ENCODE measurements at regions not wholly inside any gene's neighbourhood (a gene's known extent, or its start where the extent isn't known, plus 50 kb on each side); places are given as distances from the start of the nearest gene placed in this dataset.

DNA sequence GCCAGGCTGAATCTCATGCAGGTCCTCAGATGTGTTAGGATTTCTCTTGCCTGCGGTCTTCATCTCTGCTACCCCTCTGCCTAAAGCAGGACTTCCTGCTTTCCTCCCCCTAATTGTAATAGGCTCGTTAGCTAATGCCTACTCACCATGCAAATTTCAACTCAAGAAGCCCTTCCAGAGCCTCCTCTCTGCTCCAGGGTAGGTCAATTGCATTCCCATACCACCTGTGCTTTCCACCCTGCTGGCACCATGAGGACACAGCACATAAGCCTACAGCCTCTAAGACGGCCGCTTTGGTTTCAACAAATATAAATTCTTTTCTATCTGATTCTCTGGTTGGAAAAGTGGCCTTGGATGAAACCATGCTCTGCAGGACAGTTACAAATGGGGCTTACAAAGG lies 93.9 kb downstream of the QDPR start:
- peaks cover 4% of the 10 kb centered on the region for H3K27me3 ChIP-seq (ENCODE audit: control insufficient read depth, low read length)

DNA sequence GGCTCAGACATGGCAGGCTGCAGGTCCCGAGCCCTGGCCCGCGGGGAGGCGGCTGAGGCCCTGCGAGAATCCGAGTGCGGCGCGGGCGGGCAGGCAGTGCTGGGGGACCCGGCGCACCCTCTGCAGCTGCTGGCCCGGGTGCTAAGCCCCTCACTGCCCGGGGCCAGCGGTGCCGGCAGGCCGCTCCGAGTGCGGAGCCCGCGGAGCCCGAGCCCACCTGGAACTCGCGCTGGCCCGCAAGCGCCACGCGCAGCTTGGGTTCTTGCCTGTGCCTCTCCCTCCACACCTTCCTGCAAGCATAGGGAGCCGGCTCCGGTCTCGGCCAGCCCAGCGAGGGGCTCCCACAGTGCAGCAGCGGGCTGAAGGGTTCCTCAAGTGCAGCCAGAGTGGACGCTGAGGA lies 97.5 kb downstream of the QDPR start:
- Histone ChIP-seq H3K4me1 (ENCODE audit: control insufficient read depth, low read length) (no peaks in the 10 kb centered on the region), H3K4me3 (ENCODE audit: low read length) (no peak overlapping the region), H3K27me3 (ENCODE audit: control insufficient read depth, low read length) (no peaks in the 10 kb centered on the region), H3K4me2 (ENCODE audit: low read length) (no peak overlapping the region), H3K36me3 (ENCODE audit: control insufficient read depth, low read length) (no peaks in the 10 kb centered on the region), H3K9me3 (ENCODE audit: control insufficient read depth, insufficient read depth, low read length) (no peaks in the 10 kb centered on the region; the same call in 1 of the 2 replicates), H3K79me2 (ENCODE audit: control insufficient read depth, low read length) (no peaks in the 10 kb centered on the region), H3F3A (ENCODE audit: control insufficient read depth, insufficient read depth) (no peaks in the 10 kb centered on the region), H3K9me2 (replicated peaks; ENCODE audit: control insufficient read depth, low read length) (no peaks in the 10 kb centered on the region), H4K20me1 (ENCODE audit: control insufficient read depth, insufficient read depth, low read depth, low read length) (no peaks in the 10 kb centered on the region), H3K27ac (ENCODE audit: low read depth, low read length) (no peak overlapping the region)
- TF ChIP-seq, protein P1, sequence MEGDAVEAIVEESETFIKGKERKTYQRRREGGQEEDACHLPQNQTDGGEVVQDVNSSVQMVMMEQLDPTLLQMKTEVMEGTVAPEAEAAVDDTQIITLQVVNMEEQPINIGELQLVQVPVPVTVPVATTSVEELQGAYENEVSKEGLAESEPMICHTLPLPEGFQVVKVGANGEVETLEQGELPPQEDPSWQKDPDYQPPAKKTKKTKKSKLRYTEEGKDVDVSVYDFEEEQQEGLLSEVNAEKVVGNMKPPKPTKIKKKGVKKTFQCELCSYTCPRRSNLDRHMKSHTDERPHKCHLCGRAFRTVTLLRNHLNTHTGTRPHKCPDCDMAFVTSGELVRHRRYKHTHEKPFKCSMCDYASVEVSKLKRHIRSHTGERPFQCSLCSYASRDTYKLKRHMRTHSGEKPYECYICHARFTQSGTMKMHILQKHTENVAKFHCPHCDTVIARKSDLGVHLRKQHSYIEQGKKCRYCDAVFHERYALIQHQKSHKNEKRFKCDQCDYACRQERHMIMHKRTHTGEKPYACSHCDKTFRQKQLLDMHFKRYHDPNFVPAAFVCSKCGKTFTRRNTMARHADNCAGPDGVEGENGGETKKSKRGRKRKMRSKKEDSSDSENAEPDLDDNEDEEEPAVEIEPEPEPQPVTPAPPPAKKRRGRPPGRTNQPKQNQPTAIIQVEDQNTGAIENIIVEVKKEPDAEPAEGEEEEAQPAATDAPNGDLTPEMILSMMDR (IDR thresholded peaks at IDR 0.05; ENCODE audit: low read depth, low read length, poor library complexity, severe bottlenecking), result no peak
- TF ChIP-seq EZH2phosphoT487 (IDR thresholded peaks at IDR 0.05; ENCODE audit: borderline replicate concordance, low read length), result no peak

More for the DNA sequence above, 93.9 kb downstream of the QDPR start:
- no peak overlapping the region for H3K4me2 ChIP-seq (ENCODE audit: low read length)
- H3K4me1 ChIP-seq (ENCODE audit: control insufficient read depth, low read length), result no peaks in the 10 kb centered on the region
- H3F3A ChIP-seq (ENCODE audit: control insufficient read depth, insufficient read depth), result no peaks in the 10 kb centered on the region
- no peaks in the 10 kb centered on the region for H3K9me2 ChIP-seq (replicated peaks; ENCODE audit: control insufficient read depth, low read length)
- no peaks in the 10 kb centered on the region; the same call in 1 of the 2 replicates for H3K9me3 ChIP-seq (ENCODE audit: control insufficient read depth, insufficient read depth, low read length)
- no peaks in the 10 kb centered on the region for H3K36me3 ChIP-seq (ENCODE audit: control insufficient read depth, low read length)
- H3K4me3 ChIP-seq (ENCODE audit: low read length), result no peak overlapping the region
- TF ChIP-seq, protein P1 (IDR thresholded peaks at IDR 0.05; ENCODE audit: low read depth, low read length, poor library complexity, severe bottlenecking), result no peak
- no peak overlapping the region for H3K27ac ChIP-seq (ENCODE audit: low read depth, low read length)
- no peaks in the 10 kb centered on the region for H4K20me1 ChIP-seq (ENCODE audit: control insufficient read depth, insufficient read depth, low read depth, low read length)
- no peaks in the 10 kb centered on the region for H3K79me2 ChIP-seq (ENCODE audit: control insufficient read depth, low read length)

DNA sequence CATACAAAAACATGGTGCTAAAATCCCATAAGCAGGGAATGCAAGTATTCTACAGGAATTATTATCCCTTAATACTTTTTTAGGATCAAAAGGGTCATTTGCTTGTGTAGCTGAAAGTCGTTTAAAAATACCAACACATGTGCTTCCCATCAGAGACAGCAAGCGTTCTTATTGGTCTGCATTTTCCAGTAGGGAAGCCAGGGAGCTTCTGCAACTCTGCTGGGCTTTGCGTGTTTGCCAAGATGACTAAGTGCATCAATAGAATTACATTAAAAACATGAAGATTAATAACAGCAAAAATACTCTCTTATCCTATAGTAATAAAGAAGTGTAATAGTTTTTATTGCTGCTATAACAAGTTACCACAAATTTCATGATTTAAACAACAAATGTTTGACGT lies 111.2 kb downstream of the QDPR start:
- Histone ChIP-seq H4K20me1 (ENCODE audit: control insufficient read depth, insufficient read depth, low read depth, low read length) (no peaks in the 10 kb centered on the region), H3K79me2 (ENCODE audit: control insufficient read depth, low read length) (no peaks in the 10 kb centered on the region), H3K27ac (ENCODE audit: low read depth, low read length) (no peak overlapping the region), H3K9me3 (ENCODE audit: control insufficient read depth, insufficient read depth, low read length) (no peaks in the 10 kb centered on the region), H3K9me2 (replicated peaks; ENCODE audit: control insufficient read depth, low read length) (no peaks in the 10 kb centered on the region), H3K4me1 (ENCODE audit: control insufficient read depth, low read length) (no peaks in the 10 kb centered on the region), H3K4me2 (ENCODE audit: low read length) (no peak overlapping the region), H3K4me3 (ENCODE audit: low read length) (no peak overlapping the region), H3K27me3 (ENCODE audit: control insufficient read depth, low read length) (peaks cover 3% of the 10 kb centered on the region; the same call in 1 of the 2 replicates), H3K36me3 (ENCODE audit: control insufficient read depth, low read length) (no peaks in the 10 kb centered on the region), H3F3A (ENCODE audit: control insufficient read depth, insufficient read depth) (no peaks in the 10 kb centered on the region)
- TF ChIP-seq EZH2phosphoT487 (IDR thresholded peaks at IDR 0.05; ENCODE audit: borderline replicate concordance, low read length), result no peak
- TF ChIP-seq, protein P1 (IDR thresholded peaks at IDR 0.05; ENCODE audit: low read depth, low read length, poor library complexity, severe bottlenecking), result no peak

DNA sequence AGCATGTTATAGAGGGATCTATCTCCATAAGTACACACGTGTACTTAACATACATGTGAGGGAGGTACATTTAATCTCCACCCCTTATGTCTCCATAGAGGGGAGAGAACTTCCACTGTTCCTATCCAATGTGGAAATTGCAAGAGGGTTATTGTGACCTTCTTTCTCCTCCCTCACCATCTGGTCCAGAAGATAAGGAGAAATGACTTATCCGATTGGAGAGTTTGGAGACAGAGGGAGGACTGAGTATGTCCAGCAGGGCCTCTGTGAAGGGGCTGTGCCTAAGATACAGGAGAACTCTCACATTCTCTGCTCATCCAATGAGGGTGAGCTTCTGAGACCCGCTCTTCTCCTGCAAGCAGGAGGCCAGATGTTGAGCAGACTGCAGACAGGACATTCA lies 113.1 kb downstream of the QDPR start:
- Histone ChIP-seq H3K4me3 (ENCODE audit: low read length) (no peak overlapping the region), H3K4me1 (ENCODE audit: control insufficient read depth, low read length) (no peaks in the 10 kb centered on the region), H3K9me2 (replicated peaks; ENCODE audit: control insufficient read depth, low read length) (no peaks in the 10 kb centered on the region), H3F3A (ENCODE audit: control insufficient read depth, insufficient read depth) (no peaks in the 10 kb centered on the region), H3K4me2 (ENCODE audit: low read length) (no peak overlapping the region), H3K27ac (ENCODE audit: low read depth, low read length) (no peak overlapping the region), H3K9me3 (ENCODE audit: control insufficient read depth, insufficient read depth, low read length) (no peaks in the 10 kb centered on the region), H3K27me3 (ENCODE audit: control insufficient read depth, low read length) (peaks cover 4% of the 10 kb centered on the region; the same call in 1 of the 2 replicates), H3K79me2 (ENCODE audit: control insufficient read depth, low read length) (no peaks in the 10 kb centered on the region), H3K36me3 (ENCODE audit: control insufficient read depth, low read length) (no peaks in the 10 kb centered on the region), H4K20me1 (ENCODE audit: control insufficient read depth, insufficient read depth, low read depth, low read length) (no peaks in the 10 kb centered on the region)
- TF ChIP-seq, protein P1 (IDR thresholded peaks at IDR 0.05; ENCODE audit: low read depth, low read length, poor library complexity, severe bottlenecking), result no peak
- no peak for TF ChIP-seq EZH2phosphoT487 (IDR thresholded peaks at IDR 0.05; ENCODE audit: borderline replicate concordance, low read length)

Measured in DOHH2 (cell line).